Lower leg skin (tissue), 3 donors: ENCODE measurements at regions not wholly inside any gene's neighbourhood (a gene's known extent, or its start where the extent isn't known, plus 50 kb on each side); places are given as distances from the start of the nearest gene placed in this dataset.

ENCODE experiments used
- POLR2A ChIP-seq, 2 donors: fragments of 450-650 bp; IDR thresholded peaks; one replicate each; pipeline ENCODE4 v1.6.1; 2016 to 2017; ENCODE audit warnings: antibody characterized with exemption in 2 of 2, mild to moderate bottlenecking in 1 of 2, moderate library complexity in 1 of 2
- TF ChIP-seq, protein P1 (sequence below), 3 donors: fragments of 450-650 bp; IDR thresholded peaks; one replicate each; pipeline ENCODE4 v1.5.1; 2016; ENCODE audit warnings: antibody characterized with exemption in 3 of 3, mild to moderate bottlenecking in 3 of 3, moderate library complexity in 2 of 3

DNA sequence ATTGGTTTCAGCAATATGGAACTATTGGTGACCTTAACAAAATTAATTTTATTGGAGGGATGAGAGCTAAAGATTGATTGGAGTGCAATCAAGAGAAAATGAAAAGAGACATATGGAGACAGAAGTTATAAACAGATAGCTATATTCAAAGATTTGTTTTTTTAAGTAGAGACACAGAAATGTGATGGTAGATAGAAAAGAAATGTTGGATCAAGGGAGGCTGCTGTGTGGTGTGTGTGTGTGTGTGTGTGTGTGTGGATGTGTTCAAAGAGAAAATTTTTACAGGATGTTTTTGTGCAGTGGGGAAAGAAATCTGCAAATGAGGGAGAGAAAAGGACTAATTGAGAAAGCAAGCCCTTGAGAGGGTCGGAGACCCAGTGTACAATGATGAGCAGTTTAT is 249.5 kb upstream of the SPHKAP start:
- TF ChIP-seq POLR2A (IDR thresholded peaks at IDR 0.05) = no peak
- TF ChIP-seq, protein P1, sequence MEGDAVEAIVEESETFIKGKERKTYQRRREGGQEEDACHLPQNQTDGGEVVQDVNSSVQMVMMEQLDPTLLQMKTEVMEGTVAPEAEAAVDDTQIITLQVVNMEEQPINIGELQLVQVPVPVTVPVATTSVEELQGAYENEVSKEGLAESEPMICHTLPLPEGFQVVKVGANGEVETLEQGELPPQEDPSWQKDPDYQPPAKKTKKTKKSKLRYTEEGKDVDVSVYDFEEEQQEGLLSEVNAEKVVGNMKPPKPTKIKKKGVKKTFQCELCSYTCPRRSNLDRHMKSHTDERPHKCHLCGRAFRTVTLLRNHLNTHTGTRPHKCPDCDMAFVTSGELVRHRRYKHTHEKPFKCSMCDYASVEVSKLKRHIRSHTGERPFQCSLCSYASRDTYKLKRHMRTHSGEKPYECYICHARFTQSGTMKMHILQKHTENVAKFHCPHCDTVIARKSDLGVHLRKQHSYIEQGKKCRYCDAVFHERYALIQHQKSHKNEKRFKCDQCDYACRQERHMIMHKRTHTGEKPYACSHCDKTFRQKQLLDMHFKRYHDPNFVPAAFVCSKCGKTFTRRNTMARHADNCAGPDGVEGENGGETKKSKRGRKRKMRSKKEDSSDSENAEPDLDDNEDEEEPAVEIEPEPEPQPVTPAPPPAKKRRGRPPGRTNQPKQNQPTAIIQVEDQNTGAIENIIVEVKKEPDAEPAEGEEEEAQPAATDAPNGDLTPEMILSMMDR (IDR thresholded peaks at IDR 0.05) = no peak
